BJ (cell line): ENCODE measurements at regions not wholly inside any gene's neighbourhood (a gene's known extent, or its start where the extent isn't known, plus 50 kb on each side); places are given as distances from the start of the nearest gene placed in this dataset.

Experiments
- CTCF ChIA-PET: fragments of 350-600 bp; formaldehyde crosslinking; extraction: SDS; loops from one replicate; lab custom pipeline; 2021; ENCODE audit warnings: antibody characterized with exemption, inconsistent platforms; lab: Yijun Ruan, JAX
- POLR2A ChIA-PET: fragments of 300-600 bp; sonication (Branson Sonifier 250); formaldehyde crosslinking; extraction: SDS; loops from one replicate; lab custom pipeline; 2021; ENCODE audit warnings: antibody characterized with exemption; lab: Charles Lee
- DNase-seq: peaks from one replicate; pipeline ENCODE4 v3.0.0-alpha.2; 2011; ENCODE audit warnings: low read depth
- H3K27me3 ChIP-seq: 2 replicates; pipeline ENCODE4 v1.6.0; 2011; ENCODE audit warnings: low read length; ENCODE audit not compliant: control insufficient read depth, insufficient read depth
- H3K36me3 ChIP-seq: 2 replicates; pipeline ENCODE4 v1.5.1; 2011; ENCODE audit warnings: low read length; ENCODE audit not compliant: control insufficient read depth, insufficient read depth
- H3K4me3 ChIP-seq: 2 replicates; pipeline ENCODE4 v1.5.1; 2011; ENCODE audit warnings: low read depth, mild to moderate bottlenecking, control low read depth, low read length
- CTCF ChIP-seq: IDR thresholded peaks from 2 replicates; pipeline ENCODE4 v1.5.1; 2011; ENCODE audit warnings: low read depth, mild to moderate bottlenecking, control low read depth, inconsistent platforms, low read length, moderate library complexity; ENCODE audit not compliant: insufficient read depth

- 0 out of 2 replicates have a peak, but pooled peaks cover 1% of the 10 kb centered on the region for H3K36me3 ChIP-seq
- no peaks in the 10 kb centered on the region for H3K27me3 ChIP-seq
- no peak for TF ChIP-seq CTCF
- CTCF ChIA-PET: no interaction called here
- POLR2A ChIA-PET: no interaction called here
- DNase-seq: no peak
- no peak overlapping the region for H3K4me3 ChIP-seq
Observed at GRCh38 chr4:20490734-20491133, 209.5 kb upstream of the PACRGL start.

GRCh38 chr4:20493761-20494353 lies 206.4 kb upstream of the PACRGL start:
- no peak for TF ChIP-seq CTCF
- ChIA-PET CTCF (no interaction called here), POLR2A (interaction anchor here (0.6 kb wide), 1 partner anchor 1633 kb away, joined by 3 read pairs; no protein-coding TSS in a partner anchor)
- H3K27me3 ChIP-seq: no peaks in the 10 kb centered on the region
- no peak overlapping the region for H3K4me3 ChIP-seq
- DNase-seq: peak; percentile 21
- H3K36me3 ChIP-seq: 0 out of 2 replicates have a peak, but pooled peaks cover 1% of the 10 kb centered on the region

GRCh38 chr4:20496068-20496467 lies 204.2 kb upstream of the PACRGL start:
- no peak for DNase-seq
- Histone ChIP-seq H3K36me3 (0 out of 2 replicates have a peak, but pooled peaks cover 1% of the 10 kb centered on the region), H3K27me3 (no peaks in the 10 kb centered on the region), H3K4me3 (no peak overlapping the region)
- POLR2A ChIA-PET: no interaction called here
- CTCF ChIA-PET: interaction anchor here (1.4 kb wide), 1 partner anchor 9 kb away, joined by 3 read pairs; no protein-coding TSS in a partner anchor
- no peak for TF ChIP-seq CTCF

- H3K27me3 ChIP-seq: no peaks in the 10 kb centered on the region
- ChIA-PET POLR2A (no interaction called here), CTCF (no interaction called here)
- DNase-seq: no peak
- no peak overlapping the region for H3K4me3 ChIP-seq
- no peak for TF ChIP-seq CTCF
- H3K36me3 ChIP-seq: no peaks in the 10 kb centered on the region; the same call in 1 of the 2 replicates
Observed at GRCh38 chr4:20504146-20504545, 196.1 kb upstream of the PACRGL start.

GRCh38 chr4:20505927-20506326 lies 194.3 kb upstream of the PACRGL start:
- no peaks in the 10 kb centered on the region; the same call in 1 of the 2 replicates for H3K36me3 ChIP-seq
- POLR2A ChIA-PET: no interaction called here
- H3K27me3 ChIP-seq: no peaks in the 10 kb centered on the region
- no peak overlapping the region for H3K4me3 ChIP-seq
- CTCF ChIA-PET: interaction anchor here (1.3 kb wide), 1 partner anchor 11 kb away, joined by 3 read pairs; no protein-coding TSS in a partner anchor
- no peak for TF ChIP-seq CTCF
- DNase-seq: no peak
